AG08396 (cell line): ENCODE measurements at regions not wholly inside any gene's neighbourhood (a gene's known extent, or its start where the extent isn't known, plus 50 kb on each side); places are given as distances from the start of the nearest gene placed in this dataset.

Source experiments
- DNase-seq: peaks from one replicate; pipeline ENCODE4 v3.0.0; 2012; ENCODE audit warnings: low spot score, mixed read lengths

DNA sequence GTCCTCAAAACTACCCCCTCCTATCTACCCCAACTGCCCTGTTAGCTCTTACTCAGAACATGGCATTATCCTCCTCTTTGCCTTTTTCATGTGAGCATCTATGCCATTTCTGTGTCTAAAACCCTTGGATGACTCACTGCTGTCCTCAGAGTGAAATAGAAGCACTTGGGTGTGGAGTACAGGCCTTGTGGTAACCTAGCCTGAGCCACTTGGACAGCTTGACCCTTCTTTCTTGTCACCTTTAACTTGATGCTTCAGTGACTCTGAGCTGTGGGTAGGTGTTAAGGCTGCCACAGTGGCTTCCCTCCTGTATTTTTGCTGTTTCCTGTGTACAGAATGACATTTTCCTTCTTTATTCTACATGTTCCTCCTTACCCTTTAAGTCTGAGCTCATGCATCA lies 391.4 kb downstream of the SH3GL2 start:
- no peak for DNase-seq

DNA sequence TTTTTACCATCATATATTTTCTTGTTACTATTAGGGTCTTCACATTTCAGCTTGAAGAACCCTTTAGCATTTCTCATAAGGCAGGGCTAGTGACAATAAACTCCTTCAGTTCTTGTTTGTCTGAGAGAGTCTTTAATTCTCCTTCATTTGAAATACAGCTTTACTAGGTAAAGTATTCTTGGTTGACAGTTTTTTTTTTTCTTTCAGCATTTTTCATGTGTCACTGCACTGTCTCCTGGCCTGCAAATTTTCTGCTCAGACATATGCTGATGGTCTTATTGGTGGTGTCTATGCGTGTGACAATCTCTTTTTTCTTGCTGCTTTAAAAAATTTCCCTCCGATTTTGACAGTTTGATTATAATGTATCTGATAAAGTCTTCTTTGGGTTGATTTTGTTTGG lies 399.9 kb downstream of the SH3GL2 start:
- DNase-seq = no peak

DNA sequence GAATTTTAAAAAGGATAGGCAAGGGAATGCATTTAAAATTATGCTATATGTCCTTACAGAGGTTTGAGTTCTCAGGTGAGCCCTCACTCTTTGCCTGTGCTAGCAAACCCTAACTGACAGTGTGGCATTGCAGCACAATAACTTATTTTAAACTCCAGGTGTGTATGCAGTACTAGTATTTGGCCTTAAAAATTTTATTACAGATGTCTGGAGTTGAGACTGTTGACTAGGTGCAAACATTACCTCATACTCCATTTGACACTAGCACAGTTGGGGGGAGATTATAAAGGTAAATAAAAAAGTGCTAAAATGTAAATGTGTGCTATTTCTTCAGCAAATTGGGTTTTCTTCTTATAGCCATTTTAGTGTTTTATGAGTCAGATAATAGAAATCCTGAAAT lies 407.7 kb downstream of the SH3GL2 start:
- DNase-seq = no peak

DNA sequence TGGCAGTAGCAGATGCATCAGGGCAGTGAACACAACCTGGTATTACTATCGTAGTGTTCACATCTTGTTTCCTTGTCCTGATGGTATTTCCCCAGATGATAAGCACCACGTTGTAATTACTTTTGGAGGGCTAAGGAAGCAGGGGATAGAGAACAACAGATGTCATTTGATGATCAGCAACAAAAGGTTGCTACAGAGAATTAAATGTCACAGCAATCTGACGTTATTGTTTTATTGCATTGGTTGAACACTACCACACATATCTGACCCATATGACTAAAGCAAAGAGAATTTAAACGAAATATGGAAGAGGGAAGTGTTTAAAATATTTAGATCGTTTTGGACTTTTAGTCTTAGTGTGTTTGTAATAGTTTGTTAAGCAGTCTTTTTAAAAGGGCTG lies 408.3 kb downstream of the SH3GL2 start:
- DNase-seq = no peak

DNA sequence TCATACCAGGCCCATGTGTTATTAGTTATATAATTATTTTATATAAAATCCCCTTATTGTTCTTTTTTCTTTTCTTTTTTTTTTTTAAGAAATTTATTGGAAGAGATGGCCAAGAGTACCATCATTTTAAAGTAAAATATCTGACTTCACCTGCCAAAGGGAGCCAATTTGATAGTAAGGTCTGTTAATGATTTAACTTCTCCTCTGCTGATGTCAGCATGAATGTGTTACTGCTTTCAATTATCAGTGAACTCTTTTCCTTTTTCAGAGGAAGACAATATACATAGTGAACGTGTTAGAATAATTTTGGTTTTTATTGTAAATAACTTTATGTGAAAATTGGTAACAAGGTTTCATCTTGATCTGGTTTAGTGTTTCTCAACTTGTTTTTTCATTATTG lies 409.6 kb downstream of the SH3GL2 start:
- no peak for DNase-seq

DNA sequence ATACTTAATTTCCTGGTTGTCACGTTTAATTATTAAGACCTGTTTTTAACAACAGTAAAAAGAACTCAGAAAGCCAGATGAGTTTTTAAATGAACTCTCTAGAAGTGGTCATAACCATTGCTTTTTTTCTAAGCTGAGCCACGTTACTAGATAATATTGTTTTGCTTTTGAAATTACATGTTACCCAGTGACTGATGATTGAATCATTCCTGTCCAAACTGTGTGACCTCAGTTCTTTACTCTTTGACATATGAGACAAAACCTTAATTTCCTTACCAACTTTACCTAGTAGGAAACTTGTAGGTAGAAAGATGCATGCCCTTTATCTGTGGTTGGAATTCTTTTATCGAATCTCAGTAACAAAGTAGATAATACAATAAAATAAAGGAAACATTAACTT lies 411.7 kb downstream of the SH3GL2 start:
- DNase-seq = no peak

DNA sequence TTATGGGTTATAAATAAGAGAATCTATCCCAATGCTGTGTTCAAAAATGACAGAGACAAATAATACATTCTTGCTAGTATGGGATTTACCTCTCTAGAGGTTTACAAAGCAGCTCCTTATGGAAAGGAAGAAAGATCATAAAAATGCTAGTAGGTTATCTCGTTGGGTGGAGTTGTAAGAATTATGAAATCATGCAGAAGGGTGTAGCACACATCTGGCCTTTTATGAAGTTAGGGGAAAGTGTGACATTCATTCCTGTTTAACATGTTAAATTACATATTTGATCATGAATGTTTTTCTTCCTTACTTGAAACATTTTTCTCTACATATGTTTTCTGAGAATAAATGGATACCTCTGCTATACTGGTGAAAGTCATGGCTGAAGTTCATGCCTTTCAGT lies 414.2 kb downstream of the SH3GL2 start:
- DNase-seq = no peak

DNA sequence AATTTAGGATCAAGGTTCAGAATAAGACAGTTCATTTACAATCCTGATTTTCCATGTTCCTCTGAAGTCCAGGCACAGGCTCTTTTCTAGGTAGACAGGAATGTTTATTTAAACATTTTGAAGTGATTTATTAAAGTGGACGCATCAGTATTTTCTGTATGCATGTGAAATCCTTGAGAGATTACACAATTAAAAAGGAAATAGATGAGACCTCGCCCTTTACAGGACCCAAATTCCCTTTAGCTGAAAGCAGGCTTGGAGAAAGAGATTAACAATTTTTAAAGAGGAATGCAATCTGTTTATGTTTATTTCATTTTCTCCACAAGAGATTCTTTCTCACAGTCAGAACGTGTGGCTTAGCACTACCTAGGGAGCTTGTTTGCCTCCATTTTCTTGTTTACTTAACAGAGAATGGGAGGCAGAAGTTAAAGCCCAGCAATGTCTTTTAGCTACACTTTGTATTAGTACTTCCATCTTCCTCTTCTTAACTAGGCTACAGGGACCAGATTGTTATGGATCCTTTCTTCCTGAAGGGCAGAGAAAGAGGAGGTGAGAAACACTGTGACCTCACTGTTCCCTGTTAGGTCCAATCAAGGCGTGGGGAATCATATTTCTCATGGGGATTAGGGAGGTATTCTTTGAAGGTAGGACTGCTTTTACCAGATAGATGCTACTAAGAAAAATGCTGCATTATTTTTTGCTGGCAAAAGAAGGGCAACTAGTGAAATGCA lies 416.0 kb downstream of the SH3GL2 start:
- DNase-seq = no peak

DNA sequence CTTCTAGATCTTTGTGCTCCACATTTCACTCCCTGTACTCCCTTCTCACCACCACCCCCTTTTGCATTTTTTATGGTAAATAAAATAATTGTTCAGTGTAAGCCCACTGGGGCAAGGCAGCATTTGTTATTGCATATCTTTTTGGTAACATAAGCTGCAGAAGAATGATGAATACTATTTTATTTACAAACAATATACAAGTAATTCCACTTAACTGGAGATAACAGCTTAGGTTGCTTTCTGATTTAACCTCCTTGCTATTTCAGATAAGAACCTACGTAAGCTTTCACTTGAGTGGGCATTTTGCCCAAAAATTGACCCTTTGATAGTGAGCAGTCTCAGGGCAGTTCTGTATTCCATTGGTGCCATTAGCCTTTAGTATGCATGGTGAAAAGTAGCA lies 417.9 kb downstream of the SH3GL2 start:
- DNase-seq = no peak

DNA sequence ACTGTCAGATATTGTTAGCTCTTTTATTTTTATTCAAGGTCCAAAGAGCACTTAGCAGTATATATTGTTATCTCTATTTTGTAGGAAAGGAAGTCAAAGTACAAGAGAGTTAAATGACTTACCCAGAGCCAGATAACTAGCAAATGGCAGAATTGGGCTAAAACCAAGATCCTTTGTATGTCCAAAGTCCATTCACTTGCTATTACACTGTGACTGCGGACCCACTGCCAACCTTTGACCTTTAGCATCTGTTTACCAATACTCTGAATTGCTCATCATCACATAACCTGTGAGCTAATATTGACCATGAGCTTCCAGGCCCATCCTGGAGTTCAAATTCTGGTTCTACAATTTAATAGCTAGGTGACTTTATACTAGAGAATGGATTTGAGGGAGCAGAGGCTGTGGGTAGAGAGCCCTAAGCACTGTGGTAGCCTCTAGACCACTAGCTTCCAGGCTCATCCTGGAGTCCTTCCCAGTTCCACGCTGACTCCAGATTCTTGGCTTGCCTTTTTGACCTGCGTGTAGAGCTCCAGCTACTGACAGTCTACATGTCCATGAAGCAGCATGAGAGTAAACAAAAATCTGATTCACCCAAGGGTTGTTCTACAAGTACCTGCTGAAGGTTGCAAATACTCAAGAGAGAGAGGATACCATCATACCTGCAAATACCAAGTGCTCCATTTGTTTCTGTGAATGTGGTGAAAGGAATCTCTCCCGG lies 424.0 kb downstream of the SH3GL2 start:
- DNase-seq = no peak

DNA sequence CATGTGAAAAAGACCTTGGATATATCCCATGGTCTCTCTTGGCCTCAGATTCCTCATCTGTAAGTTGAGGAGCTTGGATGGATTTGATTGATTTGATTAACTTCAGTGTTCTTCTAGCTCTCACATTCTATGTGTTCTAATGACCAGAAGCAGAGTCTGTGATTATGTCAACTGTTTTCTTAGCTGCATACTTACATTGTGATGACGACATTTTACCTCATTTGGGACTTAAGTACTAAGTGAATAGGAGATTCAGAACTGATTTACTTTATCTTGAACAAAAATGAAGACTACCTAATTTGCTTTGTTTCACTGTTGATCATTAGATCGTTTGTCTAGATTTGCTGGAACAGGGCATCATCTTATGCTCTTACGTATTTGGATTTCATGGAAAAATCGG lies 427.7 kb downstream of the SH3GL2 start:
- DNase-seq = no peak

DNA sequence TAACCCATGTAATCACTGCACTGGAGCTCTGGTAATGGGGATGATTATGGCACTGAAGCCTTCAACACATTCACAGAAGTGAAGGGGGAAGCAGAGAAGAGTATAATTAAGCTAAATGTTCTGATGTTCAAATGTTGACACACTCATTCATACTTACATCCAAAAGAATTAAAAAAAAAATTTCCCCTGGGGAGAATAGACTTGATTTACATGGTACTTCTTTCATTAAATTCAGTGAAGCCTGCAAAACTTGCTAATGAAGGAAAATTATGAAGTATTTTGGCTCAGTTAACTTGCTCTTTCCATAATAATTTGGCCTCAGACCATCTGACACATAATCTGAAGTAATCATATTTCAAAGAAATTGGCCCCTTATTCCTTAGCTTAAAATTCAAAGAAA lies 428.8 kb downstream of the SH3GL2 start:
- DNase-seq = no peak

DNA sequence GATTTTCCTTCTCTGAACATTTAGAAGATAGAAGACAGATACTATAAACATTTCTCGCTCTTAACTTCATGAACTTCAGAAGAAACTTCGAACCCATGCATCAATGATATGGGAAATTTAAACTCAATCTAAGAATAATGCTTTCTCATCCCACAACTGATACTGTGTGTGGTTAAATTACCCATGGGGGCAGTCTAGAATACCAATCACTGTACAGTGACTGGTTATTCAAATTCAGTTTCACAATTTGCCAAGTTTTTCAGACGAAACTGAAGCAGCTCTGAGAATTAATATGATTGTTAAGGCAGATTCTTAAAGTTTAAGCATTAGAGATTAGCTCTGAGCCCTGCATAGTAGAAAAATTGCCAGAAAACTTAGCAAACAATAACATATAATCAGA lies 431.0 kb downstream of the SH3GL2 start:
- DNase-seq = no peak

DNA sequence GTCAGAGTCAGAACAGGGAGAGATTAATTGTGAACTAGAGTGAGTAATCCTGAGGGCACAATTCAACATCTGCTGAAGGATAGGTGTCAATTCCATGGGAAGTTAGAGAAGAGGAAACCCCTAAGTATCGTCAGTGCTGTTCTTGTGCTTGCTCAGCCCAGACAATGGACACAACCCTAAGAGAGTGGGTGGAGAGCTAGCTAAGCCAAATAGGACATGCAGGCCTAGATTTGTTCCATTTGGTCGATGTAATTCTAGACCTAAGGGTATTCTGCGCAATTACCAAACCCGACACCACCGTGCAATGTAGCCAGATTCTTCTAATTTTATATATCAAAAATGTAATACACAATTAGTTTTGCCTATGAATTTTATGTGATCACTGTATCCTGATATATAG lies 431.6 kb downstream of the SH3GL2 start:
- no peak for DNase-seq

DNA sequence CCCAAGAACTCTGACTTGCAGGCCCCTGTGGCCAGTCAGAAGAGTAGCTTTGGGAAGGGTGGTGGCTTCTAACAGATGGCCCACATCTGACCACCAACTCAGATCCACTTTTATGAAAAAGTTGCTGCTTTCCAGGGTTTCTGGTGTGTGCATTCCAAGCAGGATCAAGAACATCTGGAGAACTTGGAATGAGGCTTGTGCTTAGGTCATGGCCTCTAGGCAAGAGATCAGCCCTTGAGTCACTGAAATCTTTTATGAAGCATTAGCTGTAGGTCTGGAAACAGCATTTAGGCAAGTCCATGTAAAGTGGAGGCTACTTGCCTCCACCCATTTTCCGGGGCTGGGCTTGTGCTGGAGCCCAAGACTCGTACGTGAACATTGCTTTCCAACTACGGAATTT lies 433.3 kb downstream of the SH3GL2 start:
- DNase-seq = no peak

DNA sequence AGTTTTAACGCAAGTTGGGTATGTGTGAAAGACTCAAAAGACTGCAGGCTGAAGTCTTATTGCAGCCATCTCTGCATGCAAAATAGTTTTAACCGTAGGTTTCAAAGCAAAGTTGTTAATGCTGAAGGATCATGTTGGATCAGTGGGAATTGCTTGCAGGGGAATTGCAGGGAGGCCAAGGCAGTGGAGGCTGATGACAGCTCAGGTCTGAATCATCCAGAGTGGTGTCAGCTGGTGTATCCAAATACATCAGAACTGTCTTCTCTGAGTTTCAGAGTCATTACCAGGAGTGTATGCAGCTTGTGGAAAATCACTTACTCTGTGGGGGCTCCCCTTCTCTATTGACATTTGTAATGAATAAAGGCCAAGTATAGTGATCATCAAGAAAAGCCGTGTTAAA lies 435.7 kb downstream of the SH3GL2 start:
- no peak for DNase-seq

DNA sequence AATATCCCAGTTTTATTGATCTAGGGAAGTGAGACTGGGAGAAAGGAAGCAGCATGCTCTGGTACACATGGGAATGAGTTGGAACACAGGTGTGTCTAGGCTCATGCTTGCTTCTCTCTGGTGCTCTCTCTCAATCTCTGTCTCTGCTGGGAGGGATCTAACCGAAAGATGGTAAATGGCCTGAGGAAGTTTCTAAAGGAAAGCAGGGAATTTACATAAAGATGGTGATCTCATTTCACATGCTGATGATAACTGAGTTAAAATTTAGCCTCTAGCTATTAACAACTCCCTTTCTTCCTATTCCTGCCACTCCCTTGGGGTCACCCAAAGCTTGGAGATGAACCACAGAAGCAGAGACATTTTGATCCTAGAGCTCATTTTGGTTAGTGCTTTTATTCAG lies 436.2 kb downstream of the SH3GL2 start:
- no peak for DNase-seq

DNA sequence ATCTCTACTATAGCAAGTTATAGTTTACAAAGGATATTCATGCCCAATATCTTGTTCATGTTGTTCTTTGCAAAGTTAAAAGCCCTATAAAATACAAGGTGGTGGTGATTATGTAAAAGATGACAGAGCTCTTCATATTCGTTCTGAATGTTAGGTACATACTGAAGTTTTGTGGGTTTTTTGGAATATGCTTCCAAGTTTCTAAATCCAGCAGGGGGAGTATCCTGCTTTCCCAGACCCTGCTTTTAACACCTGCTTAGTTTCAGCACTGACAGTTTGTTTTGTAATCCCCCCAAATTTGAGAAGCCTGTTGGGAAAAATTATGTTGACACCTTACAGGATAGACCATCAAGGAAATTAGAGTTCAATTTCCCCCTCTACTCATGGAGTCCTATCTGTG lies 438.3 kb downstream of the SH3GL2 start:
- no peak for DNase-seq

DNA sequence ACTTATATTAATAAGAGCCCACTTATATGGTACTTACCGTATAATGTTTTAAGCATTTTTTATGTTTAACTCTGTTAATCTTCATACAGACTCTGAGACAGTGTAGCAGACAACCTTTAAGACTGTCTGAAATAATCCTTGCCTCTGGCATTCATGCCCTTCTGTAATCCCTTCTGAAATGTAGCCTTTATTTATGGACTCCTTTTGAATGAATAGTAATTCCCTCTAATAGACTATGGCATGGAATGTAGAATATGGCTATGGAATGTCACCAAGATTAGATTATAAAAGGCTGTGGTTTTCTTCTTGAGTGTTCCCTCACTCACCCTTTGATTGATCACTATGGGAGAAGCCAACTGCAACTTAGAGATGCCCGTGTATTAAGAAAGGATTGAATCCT lies 439.4 kb downstream of the SH3GL2 start:
- DNase-seq = no peak

DNA sequence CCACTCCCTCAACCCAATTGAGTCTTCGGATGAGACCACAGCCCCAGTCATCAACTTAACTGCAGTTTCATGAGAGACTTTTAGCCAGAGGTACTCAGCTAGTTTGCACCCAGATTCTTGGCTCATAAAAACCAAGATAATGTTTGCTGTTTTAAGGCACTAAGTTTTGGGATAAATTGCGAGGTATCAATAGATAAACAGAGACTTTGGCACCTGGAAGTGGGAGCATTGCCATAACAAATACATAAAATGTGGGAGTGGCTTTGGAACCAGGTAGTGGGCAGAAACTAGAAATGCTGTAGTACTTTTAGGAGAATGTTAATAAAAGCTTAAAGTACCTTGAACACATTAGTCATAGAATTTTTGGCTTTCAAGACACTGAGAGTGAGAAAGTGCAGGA lies 439.8 kb downstream of the SH3GL2 start:
- DNase-seq = no peak

DNA sequence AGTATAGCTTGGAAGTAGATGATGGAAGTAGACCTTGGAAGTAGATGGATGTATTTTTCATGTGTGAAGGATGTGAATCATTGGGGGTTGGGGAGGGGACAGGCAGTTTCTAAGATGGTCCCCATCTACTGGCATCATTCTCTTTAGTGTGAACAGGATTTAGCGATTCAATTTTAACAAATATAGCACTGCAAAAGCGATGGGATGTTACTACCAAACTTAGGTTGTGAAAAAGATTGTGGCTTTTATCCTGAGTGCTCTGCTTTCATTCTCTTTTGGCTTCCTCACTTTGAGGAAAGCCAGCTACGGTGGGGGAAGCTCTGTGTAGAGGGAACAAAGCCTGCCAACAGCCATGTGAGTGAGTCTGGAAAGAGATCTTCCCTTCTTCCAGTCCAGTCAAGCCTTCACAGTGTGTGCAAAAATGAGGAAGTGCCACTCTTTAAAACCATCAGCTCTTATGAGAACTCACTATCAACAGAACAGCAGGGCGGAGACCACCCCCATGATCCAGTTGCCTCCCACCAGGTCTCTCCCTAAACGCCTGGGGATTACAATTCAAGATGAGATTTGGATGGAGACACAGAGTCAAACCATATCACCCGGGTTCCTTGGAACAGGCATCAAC lies 441.4 kb downstream of the SH3GL2 start:
- DNase-seq = no peak

DNA sequence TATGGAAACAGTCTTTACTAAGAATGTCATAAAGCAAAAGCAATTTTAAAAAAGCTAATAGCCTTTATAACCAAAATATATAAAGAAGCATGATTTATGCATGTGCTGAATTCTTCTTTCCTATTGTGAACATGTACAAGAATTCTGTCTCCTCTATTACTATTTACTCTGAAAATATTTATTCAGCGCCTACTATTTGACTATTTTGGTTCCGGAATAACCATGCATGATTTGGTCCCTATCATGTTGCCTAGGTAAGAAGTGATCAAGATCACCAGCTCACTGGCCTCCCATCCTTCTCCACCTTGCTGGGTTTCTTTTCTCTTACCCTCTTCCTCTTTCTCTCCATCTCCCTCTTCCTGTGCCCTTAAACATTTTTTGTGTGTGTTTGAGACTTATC lies 443.8 kb downstream of the SH3GL2 start:
- DNase-seq = no peak

DNA sequence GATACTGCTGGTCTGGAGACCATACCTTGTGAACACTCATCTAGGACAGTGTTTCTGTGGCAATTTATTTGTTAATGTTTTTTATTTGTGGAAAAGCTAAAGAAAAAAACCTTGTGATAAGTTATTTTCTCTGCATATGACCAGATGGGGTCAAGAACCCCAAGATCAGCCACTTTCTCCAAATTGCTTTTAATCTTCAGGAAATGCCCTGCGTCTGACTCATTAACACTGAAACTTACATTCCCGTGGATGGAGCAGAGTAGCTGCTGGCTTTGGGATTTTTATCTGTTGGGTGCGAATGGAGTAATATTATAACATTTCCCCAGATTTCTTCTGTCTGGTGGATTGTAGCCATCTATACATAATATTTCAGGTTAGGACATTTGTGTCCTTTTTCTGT lies 444.5 kb downstream of the SH3GL2 start:
- no peak for DNase-seq

DNA sequence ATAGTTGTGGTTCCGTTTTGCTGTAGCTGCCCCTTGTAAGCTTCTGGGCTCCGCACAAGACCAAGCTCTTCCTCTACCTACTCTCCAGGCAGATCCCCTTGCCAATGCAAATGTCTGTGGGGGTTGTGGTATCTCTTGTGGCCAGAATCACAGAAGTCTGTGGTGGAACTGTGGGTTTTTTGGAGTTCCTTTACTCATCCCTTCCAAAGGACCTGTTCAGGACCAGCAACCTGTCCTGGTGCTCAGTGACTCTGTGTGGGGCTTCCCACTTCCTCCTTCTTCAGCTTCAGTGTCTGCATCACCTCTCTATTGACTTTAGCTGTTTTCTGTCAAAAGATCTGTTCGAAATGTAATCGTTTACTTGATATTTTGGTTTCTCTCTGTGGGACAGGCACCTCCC lies 441.3 kb upstream of the ADAMTSL1 start:
- DNase-seq = no peak
